ENCODE measurements at regions not wholly inside any gene's neighbourhood (a gene's known extent, or its start where the extent isn't known, plus 50 kb on each side); places are given as distances from the start of the nearest gene placed in this dataset.

DNA sequence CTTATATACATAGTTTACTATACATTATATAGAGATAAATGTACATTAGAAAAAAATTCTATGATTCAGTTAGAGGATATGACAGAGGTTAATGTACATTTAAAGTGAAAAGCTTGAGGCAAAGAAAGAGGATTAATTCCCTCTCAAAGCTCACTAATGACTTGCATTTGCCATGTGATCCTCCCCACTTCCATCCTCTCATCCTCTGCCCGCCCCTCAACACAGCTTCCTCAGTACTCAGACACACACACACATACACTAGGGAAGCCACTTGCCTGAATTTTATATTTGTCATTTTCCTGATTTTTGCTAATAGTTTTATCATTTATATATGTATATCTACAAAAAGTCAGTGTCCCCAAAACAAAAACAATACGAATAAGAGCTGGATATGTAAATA is 764.5 kb downstream of the EFNA5 start:
- no peaks in the 10 kb centered on the region for H3K36me3 ChIP-seq (ENCODE audit: control insufficient read depth, insufficient read depth, low read length)
- H3K4me1 ChIP-seq (ENCODE audit: control insufficient read depth, insufficient read depth, low read length): no peaks in the 10 kb centered on the region
- H3K27ac ChIP-seq (ENCODE audit: low read length): no peak overlapping the region
- H3K9me3 ChIP-seq (replicated peaks; ENCODE audit: control insufficient read depth, low read depth, low read length): no peaks in the 10 kb centered on the region
- no peaks in the 10 kb centered on the region for H3K27me3 ChIP-seq (ENCODE audit: control insufficient read depth, insufficient read depth, low read length)
- no peak overlapping the region for H3K4me3 ChIP-seq (ENCODE audit: low read length)
- no peak for DNase-seq
- WGBS (ENCODE audit: insufficient coverage): no CpG with 5 or more reads among the region's 2 CpGs

DNA sequence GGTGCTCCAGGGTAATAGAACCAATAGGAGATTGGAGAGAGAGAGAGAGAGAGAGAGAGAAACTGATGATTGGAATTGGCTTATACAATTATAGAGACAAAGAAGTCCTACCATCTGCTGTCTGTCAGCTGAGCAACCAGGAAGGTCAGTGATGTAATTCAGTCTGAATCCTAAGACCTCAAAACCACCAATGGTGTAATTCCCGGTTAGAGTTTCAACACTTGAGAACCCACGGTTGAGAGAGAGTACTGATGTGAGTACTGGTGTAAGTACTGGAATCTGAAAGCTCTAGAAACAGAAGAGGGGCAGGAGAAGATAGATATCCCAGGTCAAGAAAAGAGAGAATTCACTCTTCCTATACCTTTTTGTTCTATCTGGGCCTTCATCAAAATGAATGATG is 775.8 kb downstream of the EFNA5 start:
- WGBS (ENCODE audit: insufficient coverage): no CpG with 5 or more reads among the region's 2 CpGs
- no peaks in the 10 kb centered on the region for H3K4me1 ChIP-seq (ENCODE audit: control insufficient read depth, insufficient read depth, low read length)
- peak; percentile 27 for DNase-seq

DNA sequence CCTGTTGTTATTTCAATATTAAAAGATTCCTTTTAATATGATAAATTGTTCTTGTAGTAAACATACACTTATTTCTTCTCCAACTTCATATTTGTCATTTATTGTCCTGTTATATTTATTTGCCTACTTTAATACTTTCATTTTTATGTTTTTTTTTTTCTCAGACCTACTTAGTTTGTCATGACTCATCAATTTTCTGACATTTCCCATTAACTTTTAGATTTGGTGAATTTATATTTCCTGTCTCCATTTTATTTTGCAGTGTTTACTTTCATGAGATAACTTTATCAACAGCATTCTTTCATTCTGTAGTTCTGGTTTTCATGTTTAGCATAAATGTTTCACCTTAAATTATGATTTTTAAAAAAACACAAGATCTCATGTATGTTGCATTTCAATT is 788.7 kb downstream of the EFNA5 start:
- Histone ChIP-seq H3K4me3 (ENCODE audit: low read length) (no peak overlapping the region), H3K27me3 (ENCODE audit: control insufficient read depth, insufficient read depth, low read length) (no peaks in the 10 kb centered on the region), H3K27ac (ENCODE audit: low read length) (no peak overlapping the region), H3K9me3 (replicated peaks; ENCODE audit: control insufficient read depth, low read depth, low read length) (no peaks in the 10 kb centered on the region), H3K4me1 (ENCODE audit: control insufficient read depth, insufficient read depth, low read length) (no peaks in the 10 kb centered on the region), H3K36me3 (ENCODE audit: control insufficient read depth, insufficient read depth, low read length) (no peaks in the 10 kb centered on the region)
- DNase-seq: no peak

More for the DNA sequence above, 775.8 kb downstream of the EFNA5 start:
- H3K27me3 ChIP-seq (ENCODE audit: control insufficient read depth, insufficient read depth, low read length): no peaks in the 10 kb centered on the region
- no peak overlapping the region for H3K4me3 ChIP-seq (ENCODE audit: low read length)
- H3K9me3 ChIP-seq (replicated peaks; ENCODE audit: control insufficient read depth, low read depth, low read length): no peaks in the 10 kb centered on the region
- no peaks in the 10 kb centered on the region for H3K36me3 ChIP-seq (ENCODE audit: control insufficient read depth, insufficient read depth, low read length)
- no peak overlapping the region for H3K27ac ChIP-seq (ENCODE audit: low read length)

DNA sequence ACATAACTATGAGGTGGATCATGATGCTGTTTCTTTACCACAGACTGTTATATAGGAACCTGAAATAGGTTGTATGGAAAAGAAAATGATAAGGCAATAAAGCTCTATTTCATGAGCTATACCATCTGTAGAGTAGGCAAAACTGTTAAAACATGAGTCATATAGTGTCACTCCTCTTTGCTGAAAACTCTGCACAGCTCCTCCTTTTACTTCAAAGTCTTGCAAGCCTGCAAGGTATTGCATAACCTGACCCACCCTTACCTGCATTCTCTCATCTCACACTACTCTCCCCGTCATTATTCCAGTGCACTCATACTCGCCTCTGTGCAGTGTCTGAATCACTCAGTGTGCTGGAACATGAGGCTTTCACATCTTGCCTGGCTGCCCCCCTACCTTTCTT is 790.1 kb downstream of the EFNA5 start:
- WGBS (ENCODE audit: insufficient coverage): 79% methylated on average over 2 of the region's 2 CpGs
- no peaks in the 10 kb centered on the region for H3K36me3 ChIP-seq (ENCODE audit: control insufficient read depth, insufficient read depth, low read length)
- no peak for DNase-seq
- H3K4me3 ChIP-seq (ENCODE audit: low read length): no peak overlapping the region
- no peaks in the 10 kb centered on the region for H3K4me1 ChIP-seq (ENCODE audit: control insufficient read depth, insufficient read depth, low read length)
- H3K9me3 ChIP-seq (replicated peaks; ENCODE audit: control insufficient read depth, low read depth, low read length): peaks cover 8% of the 10 kb centered on the region
- H3K27me3 ChIP-seq (ENCODE audit: control insufficient read depth, insufficient read depth, low read length): no peaks in the 10 kb centered on the region
- H3K27ac ChIP-seq (ENCODE audit: low read length): no peak overlapping the region

DNA sequence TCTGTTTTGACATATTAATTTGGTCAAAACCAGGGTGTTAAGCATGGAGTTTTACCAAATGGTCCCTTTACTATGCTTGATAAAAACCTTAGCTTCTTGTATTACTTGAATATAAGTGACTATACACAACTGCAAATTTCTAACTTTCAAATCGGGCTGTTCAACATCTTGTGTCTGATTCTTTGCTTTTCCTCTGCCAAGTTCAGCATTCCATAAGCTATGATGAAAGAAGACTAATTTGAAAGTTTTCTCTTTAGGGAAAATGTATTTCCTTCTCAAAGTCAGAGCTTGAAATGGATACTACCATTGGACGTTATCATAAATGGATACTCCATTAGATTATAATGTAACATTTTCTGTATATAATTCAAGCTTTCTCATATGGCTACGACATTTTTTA is 792.9 kb downstream of the EFNA5 start:
- Histone ChIP-seq H3K27ac (ENCODE audit: low read length) (no peak overlapping the region), H3K4me1 (ENCODE audit: control insufficient read depth, insufficient read depth, low read length) (no peaks in the 10 kb centered on the region), H3K27me3 (ENCODE audit: control insufficient read depth, insufficient read depth, low read length) (no peaks in the 10 kb centered on the region), H3K9me3 (replicated peaks; ENCODE audit: control insufficient read depth, low read depth, low read length) (peaks cover 8% of the 10 kb centered on the region), H3K4me3 (ENCODE audit: low read length) (no peak overlapping the region), H3K36me3 (ENCODE audit: control insufficient read depth, insufficient read depth, low read length) (no peaks in the 10 kb centered on the region)
- no peak for DNase-seq
- no CpG with 5 or more reads among the region's 3 CpGs for WGBS (ENCODE audit: insufficient coverage)

DNA sequence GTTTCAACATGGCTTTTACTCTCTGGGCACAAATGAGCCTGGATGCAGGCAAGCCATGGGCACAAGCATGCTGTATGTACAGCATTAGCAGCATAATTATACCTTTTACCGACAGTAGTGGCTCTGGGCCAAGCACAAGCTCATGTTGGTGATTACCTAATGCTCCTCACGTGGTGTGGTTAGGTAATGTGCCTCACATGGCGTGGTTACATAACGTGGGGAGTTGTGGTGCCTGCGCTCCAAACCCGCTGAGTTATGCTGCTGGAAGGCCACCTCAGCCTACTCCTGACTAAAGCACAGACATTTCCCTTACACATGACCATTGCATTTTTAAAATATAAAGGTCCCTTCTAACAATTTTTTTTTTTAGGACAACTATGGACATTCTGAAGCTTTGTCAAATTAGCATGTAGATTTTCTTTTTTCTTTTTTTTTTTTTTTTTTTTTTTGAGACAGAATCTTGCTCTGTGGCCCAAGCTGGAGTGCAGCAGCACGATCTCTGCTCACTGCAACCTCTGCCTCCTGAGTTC is 794.0 kb downstream of the EFNA5 start:
- Histone ChIP-seq H3K4me3 (ENCODE audit: low read length) (no peak overlapping the region), H3K4me1 (ENCODE audit: control insufficient read depth, insufficient read depth, low read length) (no peaks in the 10 kb centered on the region), H3K27me3 (ENCODE audit: control insufficient read depth, insufficient read depth, low read length) (no peaks in the 10 kb centered on the region), H3K36me3 (ENCODE audit: control insufficient read depth, insufficient read depth, low read length) (no peaks in the 10 kb centered on the region), H3K9me3 (replicated peaks; ENCODE audit: control insufficient read depth, low read depth, low read length) (peaks cover 8% of the 10 kb centered on the region), H3K27ac (ENCODE audit: low read length) (no peak overlapping the region)
- 96% methylated on average over 4 of the region's 7 CpGs for WGBS (ENCODE audit: insufficient coverage)
- no peak for DNase-seq

DNA sequence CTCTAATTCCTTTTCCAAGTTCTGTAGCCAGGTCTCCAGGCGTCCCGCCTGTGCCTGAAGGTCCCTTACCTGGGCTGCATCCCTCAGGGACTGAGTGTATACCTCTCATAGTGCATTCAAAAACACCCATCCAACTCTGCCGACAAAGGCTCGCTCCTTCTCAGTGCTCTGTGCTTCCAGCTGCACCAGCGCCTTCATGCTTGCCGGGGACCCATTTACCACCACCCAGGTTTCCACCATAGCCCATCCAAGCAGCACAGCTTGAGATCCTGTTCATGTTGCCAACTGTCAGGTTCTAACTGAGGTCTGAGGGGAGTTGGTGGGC is 794.5 kb downstream of the EFNA5 start:
- no peaks in the 10 kb centered on the region for H3K36me3 ChIP-seq (ENCODE audit: control insufficient read depth, insufficient read depth, low read length)
- no peaks in the 10 kb centered on the region for H3K27me3 ChIP-seq (ENCODE audit: control insufficient read depth, insufficient read depth, low read length)
- 100% methylated on average over 4 of the region's 6 CpGs for WGBS (ENCODE audit: insufficient coverage)
- DNase-seq: no peak
- H3K9me3 ChIP-seq (replicated peaks; ENCODE audit: control insufficient read depth, low read depth, low read length): peaks cover 8% of the 10 kb centered on the region
- H3K4me1 ChIP-seq (ENCODE audit: control insufficient read depth, insufficient read depth, low read length): no peaks in the 10 kb centered on the region
- H3K27ac ChIP-seq (ENCODE audit: low read length): no peak overlapping the region
- H3K4me3 ChIP-seq (ENCODE audit: low read length): no peak overlapping the region

DNA sequence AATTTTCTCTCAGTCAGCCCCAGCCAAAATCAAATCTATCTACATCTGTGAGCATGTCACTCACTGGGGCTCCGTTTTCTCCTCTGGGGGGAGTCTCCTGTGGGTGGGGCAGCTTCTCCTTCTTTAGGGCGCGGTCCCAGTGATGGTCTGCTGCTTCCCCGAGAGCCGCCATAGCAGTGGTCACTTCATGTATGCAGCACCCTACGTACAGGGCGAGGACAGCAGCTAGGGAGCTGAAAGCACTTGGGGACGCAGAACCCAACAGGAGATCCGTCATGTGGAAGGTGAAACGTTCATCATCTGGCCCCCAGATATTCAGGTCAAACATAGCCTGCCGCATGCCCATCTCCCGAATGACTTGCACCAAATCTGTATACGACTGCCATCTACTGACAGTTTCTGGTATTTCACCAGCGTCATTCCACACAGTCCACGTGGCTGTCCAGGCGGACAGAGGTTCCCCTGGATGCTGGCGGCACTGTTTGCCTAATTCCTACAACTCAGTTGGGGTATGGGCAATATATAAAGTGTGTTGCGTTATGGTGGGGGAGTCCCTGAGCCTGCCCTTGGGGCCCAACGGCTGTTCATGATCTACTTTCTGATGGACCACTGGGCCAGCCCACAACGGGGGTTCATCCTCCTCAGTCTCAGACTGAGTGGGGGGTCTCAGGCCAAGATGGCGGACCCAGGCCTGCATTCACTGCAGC is 795.0 kb downstream of the EFNA5 start:
- H3K27me3 ChIP-seq (ENCODE audit: control insufficient read depth, insufficient read depth, low read length): no peaks in the 10 kb centered on the region
- H3K4me3 ChIP-seq (ENCODE audit: low read length): no peak overlapping the region
- H3K9me3 ChIP-seq (replicated peaks; ENCODE audit: control insufficient read depth, low read depth, low read length): peaks cover 8% of the 10 kb centered on the region
- DNase-seq: no peak
- no peaks in the 10 kb centered on the region for H3K36me3 ChIP-seq (ENCODE audit: control insufficient read depth, insufficient read depth, low read length)
- 95% methylated on average over 12 of the region's 21 CpGs for WGBS (ENCODE audit: insufficient coverage)
- no peaks in the 10 kb centered on the region for H3K4me1 ChIP-seq (ENCODE audit: control insufficient read depth, insufficient read depth, low read length)
- H3K27ac ChIP-seq (ENCODE audit: low read length): no peak overlapping the region

DNA sequence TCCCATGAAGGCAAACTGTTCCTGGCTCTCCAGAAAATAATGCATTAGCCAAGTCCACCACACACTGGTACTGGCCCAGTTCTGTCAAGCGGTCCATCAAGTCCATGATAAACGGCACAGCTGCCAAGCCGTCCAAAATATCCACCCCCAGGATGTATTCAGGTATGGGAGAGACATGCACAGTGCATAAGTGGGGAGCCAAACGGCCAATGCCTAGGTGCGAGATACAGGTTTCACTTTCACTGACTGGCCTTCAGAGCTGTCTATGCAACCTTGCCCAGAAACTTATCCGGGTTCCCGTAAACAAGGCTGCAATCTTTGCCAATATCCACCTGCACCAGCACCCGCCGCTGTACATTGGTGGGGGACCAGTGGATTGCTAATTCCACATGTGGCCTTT is 795.8 kb downstream of the EFNA5 start:
- H3K27me3 ChIP-seq (ENCODE audit: control insufficient read depth, insufficient read depth, low read length): no peaks in the 10 kb centered on the region
- H3K27ac ChIP-seq (ENCODE audit: low read length): no peak overlapping the region
- no peaks in the 10 kb centered on the region for H3K36me3 ChIP-seq (ENCODE audit: control insufficient read depth, insufficient read depth, low read length)
- no peaks in the 10 kb centered on the region for H3K4me1 ChIP-seq (ENCODE audit: control insufficient read depth, insufficient read depth, low read length)
- H3K9me3 ChIP-seq (replicated peaks; ENCODE audit: control insufficient read depth, low read depth, low read length): peaks cover 8% of the 10 kb centered on the region
- 100% methylated on average over 4 of the region's 9 CpGs for WGBS (ENCODE audit: insufficient coverage)
- no peak for DNase-seq
- no peak overlapping the region for H3K4me3 ChIP-seq (ENCODE audit: low read length)

DNA sequence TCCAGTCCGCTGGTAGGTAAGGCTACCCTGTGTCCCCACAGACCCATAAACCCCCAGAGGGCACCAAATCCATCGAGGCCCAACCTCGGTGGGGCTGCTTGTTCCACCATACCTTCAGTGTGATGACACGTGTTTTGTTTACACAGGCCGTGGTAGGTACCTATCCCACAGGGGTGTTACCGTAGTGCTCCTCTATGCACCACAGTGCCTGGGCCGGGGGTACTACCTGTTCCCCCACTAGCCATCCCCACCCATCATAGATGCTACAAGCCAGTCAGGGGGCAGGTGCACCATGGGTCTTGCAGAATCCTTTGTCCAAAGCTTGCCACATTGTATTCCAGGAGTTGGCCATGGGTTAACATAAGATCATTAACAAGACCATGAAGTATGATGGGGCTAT is 796.2 kb downstream of the EFNA5 start:
- no peak overlapping the region for H3K4me3 ChIP-seq (ENCODE audit: low read length)
- H3K4me1 ChIP-seq (ENCODE audit: control insufficient read depth, insufficient read depth, low read length): no peaks in the 10 kb centered on the region
- DNase-seq: no peak
- WGBS (ENCODE audit: insufficient coverage): 96% methylated on average over 6 of the region's 7 CpGs
- H3K36me3 ChIP-seq (ENCODE audit: control insufficient read depth, insufficient read depth, low read length): no peaks in the 10 kb centered on the region
- no peaks in the 10 kb centered on the region for H3K27me3 ChIP-seq (ENCODE audit: control insufficient read depth, insufficient read depth, low read length)
- H3K27ac ChIP-seq (ENCODE audit: low read length): no peak overlapping the region
- peaks cover 8% of the 10 kb centered on the region for H3K9me3 ChIP-seq (replicated peaks; ENCODE audit: control insufficient read depth, low read depth, low read length)

DNA sequence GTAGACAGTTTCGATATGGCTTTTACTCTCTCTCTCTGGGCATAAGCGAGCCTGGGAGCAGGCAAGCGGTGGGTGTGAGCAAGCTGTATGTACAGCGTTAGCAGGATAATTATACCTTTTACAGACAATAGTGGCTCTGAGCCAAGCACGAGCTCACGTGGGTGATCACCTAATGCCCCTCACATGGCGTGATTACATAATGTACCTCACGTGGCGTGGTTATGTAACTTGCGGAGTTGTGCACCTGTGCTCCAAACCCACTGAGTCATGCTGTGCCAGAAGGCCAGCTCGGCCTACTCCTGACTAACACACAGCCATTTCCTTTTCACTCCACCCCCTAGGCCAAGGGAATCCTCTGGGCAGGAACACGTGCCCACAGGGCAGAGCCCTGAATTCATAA is 797.2 kb downstream of the EFNA5 start:
- DNase-seq: peak; percentile 11
- no peak overlapping the region for H3K27ac ChIP-seq (ENCODE audit: low read length)
- WGBS (ENCODE audit: insufficient coverage): 69% methylated on average over 9 of the region's 12 CpGs
- H3K9me3 ChIP-seq (replicated peaks; ENCODE audit: control insufficient read depth, low read depth, low read length): peaks cover 8% of the 10 kb centered on the region
- H3K4me3 ChIP-seq (ENCODE audit: low read length): no peak overlapping the region
- no peaks in the 10 kb centered on the region for H3K27me3 ChIP-seq (ENCODE audit: control insufficient read depth, insufficient read depth, low read length)
- no peaks in the 10 kb centered on the region for H3K36me3 ChIP-seq (ENCODE audit: control insufficient read depth, insufficient read depth, low read length)
- H3K4me1 ChIP-seq (ENCODE audit: control insufficient read depth, insufficient read depth, low read length): no peaks in the 10 kb centered on the region

Measured in muscle of leg (tissue), 3 donors.